GM10248 (cell line): ENCODE measurements at regions not wholly inside any gene's neighbourhood (a gene's known extent, or its start where the extent isn't known, plus 50 kb on each side); places are given as distances from the start of the nearest gene placed in this dataset.

ENCODE experiments used
- CTCF ChIA-PET: fragments of 300-600 bp; sonication (Branson Sonifier 250); formaldehyde crosslinking; extraction: SDS; loops from one replicate; lab custom pipeline; 2021; ENCODE audit warnings: antibody characterized with exemption; lab: Yijun Ruan, JAX
- POLR2A ChIA-PET: fragments of 350-650 bp; sonication (Branson Sonifier 250); formaldehyde crosslinking; extraction: SDS; loops from one replicate; lab custom pipeline; 2020; ENCODE audit warnings: antibody characterized with exemption; lab: Yijun Ruan, JAX
- DNase-seq: peaks from one replicate; pipeline ENCODE4 v3.0.0; 2012; ENCODE audit errors: extremely low spot score
- CTCF ChIP-seq: IDR thresholded peaks from 2 replicates; pipeline ENCODE4 v1.5.1; 2012; ENCODE audit warnings: mild to moderate bottlenecking, low read depth; ENCODE audit errors: extremely low read depth, missing control alignments, control extremely low read depth

GRCh38 chr15:61457050-61457733 lies 228.1 kb upstream of the RORA start:
- no peak for TF ChIP-seq CTCF
- CTCF ChIA-PET: no interaction called here
- POLR2A ChIA-PET: no interaction called here
- no peak for DNase-seq

- DNase-seq: no peak
- POLR2A ChIA-PET: no interaction called here
- CTCF ChIA-PET: no interaction called here
- no peak for TF ChIP-seq CTCF
These were observed 220.1 kb upstream of the RORA start for GRCh38 chr15:61449186-61449702.

GRCh38 chr15:61447981-61448380 lies 218.9 kb upstream of the RORA start:
- ChIA-PET CTCF (no interaction called here), POLR2A (no interaction called here)
- no peak for TF ChIP-seq CTCF
- DNase-seq: no peak

DNA sequence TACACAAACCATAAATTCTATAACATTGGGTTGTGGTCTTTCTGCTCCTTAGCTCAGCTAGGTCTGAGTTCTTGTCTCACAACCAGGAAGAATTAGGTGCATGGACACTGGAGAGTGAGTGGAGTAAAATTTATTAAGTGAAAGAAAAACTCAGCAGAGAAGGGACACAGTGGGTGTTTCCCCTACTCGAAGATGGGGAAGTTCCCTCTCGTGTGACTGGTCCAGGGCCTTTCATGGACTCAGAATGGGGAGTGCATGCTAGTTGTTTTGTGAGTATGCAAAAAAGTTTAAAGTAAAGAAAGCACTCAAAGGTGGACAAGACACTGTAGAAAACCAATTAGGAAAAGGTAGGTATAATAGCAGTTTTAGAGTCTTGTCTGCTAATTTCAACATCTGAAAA lies 215.5 kb upstream of the RORA start:
- ChIA-PET CTCF (no interaction called here), POLR2A (no interaction called here)
- TF ChIP-seq CTCF: no peak
- DNase-seq: peak; percentile 27

DNA sequence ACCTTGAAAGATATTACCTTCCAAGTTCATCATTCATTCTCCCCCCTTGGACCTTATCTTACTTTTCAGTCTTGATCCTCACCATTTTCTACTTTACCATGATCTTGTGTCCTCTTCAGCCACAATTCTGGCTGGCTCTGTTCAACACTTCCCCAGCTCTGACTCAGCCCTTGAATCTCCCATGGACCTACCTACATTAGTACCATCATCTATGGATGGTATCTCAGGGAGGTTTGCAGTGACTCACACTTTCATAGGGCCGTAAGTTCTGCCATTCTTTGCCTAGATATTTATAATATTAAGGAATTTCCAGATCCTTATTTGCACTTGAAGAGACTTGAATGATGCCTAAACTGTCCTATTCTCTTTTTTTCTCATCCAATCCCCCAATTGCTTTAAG lies 213.7 kb upstream of the RORA start:
- DNase-seq: no peak
- POLR2A ChIA-PET: no interaction called here
- CTCF ChIA-PET: no interaction called here
- TF ChIP-seq CTCF: no peak

- ChIA-PET CTCF (no interaction called here), POLR2A (no interaction called here)
- TF ChIP-seq CTCF: no peak
- DNase-seq: no peak
These were observed 212.8 kb upstream of the RORA start for GRCh38 chr15:61441891-61442290.
